ENCODE measurements at regions not wholly inside any gene's neighbourhood (a gene's known extent, or its start where the extent isn't known, plus 50 kb on each side); places are given as distances from the start of the nearest gene placed in this dataset.

DNA sequence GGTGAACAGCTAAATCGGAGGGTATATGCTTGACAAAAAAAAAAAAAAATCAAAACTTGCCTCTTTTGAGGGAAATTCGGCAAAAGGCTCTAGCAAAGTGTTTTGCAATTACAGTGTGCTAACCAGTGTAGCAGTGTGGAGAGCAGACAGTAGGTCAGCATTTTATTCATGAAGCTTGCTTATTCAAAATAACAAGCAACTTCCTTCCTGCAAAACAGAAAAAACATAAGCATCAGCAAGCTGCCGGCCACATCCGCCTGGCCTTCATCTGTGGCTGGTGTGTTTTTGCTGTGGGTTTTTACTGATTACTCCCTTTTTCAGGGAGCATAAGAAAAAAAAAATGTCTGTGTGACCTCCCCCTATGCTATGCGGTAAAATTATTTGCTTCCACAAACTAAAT, 434.1 kb downstream of the OCA2 start:
- Histone ChIP-seq H3K27me3 (ENCODE audit: control insufficient read depth, insufficient read depth, low read length) (no peaks in the 10 kb centered on the region), H3K36me3 (ENCODE audit: control insufficient read depth, insufficient read depth, low read length) (no peaks in the 10 kb centered on the region), H3K9ac (ENCODE audit: insufficient read depth, low read length) (no peak overlapping the region), H2AFZ (ENCODE audit: low read length) (no peak overlapping the region), H3K27ac (ENCODE audit: insufficient read depth, low read length) (no peak overlapping the region), H4K20me1 (ENCODE audit: control insufficient read depth, extremely low read depth, insufficient read depth, low read length) (no peaks in the 10 kb centered on the region), H3K4me2 (ENCODE audit: extremely low read depth, insufficient read depth, low read length) (no peak overlapping the region), H3K9me3 (ENCODE audit: control insufficient read depth, insufficient read depth, low read depth, low read length) (no peaks in the 10 kb centered on the region), H3K79me2 (ENCODE audit: control insufficient read depth, insufficient read depth, low read length) (no peaks in the 10 kb centered on the region), H3K4me3 (replicated peaks in 1 of 4; ENCODE audit: control extremely low read depth in 1 of 4, insufficient read depth in 1 of 4, low read depth in 3 of 4, low read length in 4 of 4) (no peak overlapping the region), H3K4me1 (ENCODE audit: control insufficient read depth, extremely low read depth, insufficient read depth, low read length) (no peaks in the 10 kb centered on the region)
- no peak for DNase-seq (ENCODE audit: low read depth in 2 of 2)
- TF ChIP-seq, protein P1, sequence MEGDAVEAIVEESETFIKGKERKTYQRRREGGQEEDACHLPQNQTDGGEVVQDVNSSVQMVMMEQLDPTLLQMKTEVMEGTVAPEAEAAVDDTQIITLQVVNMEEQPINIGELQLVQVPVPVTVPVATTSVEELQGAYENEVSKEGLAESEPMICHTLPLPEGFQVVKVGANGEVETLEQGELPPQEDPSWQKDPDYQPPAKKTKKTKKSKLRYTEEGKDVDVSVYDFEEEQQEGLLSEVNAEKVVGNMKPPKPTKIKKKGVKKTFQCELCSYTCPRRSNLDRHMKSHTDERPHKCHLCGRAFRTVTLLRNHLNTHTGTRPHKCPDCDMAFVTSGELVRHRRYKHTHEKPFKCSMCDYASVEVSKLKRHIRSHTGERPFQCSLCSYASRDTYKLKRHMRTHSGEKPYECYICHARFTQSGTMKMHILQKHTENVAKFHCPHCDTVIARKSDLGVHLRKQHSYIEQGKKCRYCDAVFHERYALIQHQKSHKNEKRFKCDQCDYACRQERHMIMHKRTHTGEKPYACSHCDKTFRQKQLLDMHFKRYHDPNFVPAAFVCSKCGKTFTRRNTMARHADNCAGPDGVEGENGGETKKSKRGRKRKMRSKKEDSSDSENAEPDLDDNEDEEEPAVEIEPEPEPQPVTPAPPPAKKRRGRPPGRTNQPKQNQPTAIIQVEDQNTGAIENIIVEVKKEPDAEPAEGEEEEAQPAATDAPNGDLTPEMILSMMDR (conservative IDR thresholded peaks at IDR 0.05 in 1 of 2, IDR thresholded peaks at IDR 0.05 in 1 of 2; ENCODE audit: low read depth in 1 of 2, low read length in 2 of 2) = no peak
- TF ChIP-seq EZH2 (IDR thresholded peaks at IDR 0.05; ENCODE audit: low read length, missing control alignments) = no peak

DNA sequence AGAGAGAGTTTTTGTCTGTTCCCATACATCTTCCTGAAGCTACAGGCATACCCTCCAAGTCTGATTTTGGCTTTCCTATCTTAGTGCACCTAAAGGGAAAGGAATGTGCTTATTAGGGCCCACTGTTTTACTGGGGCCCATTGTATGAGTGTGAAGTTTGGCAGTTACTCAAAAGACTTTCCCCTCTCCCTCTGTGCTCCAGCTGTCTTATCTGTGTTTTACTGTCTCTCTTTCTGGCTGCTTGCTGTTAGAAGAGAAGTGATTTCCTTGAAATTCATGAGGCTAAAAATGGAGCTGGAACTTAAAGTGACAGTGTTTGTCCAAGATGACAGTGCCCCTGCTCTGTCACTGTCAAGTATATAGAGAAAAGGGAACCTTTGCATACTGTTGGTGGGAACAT, 436.2 kb downstream of the OCA2 start:
- Histone ChIP-seq H3K36me3 (ENCODE audit: control insufficient read depth, insufficient read depth, low read length) (no peaks in the 10 kb centered on the region), H3K27ac (ENCODE audit: insufficient read depth, low read length) (no peak overlapping the region), H3K79me2 (ENCODE audit: control insufficient read depth, insufficient read depth, low read length) (no peaks in the 10 kb centered on the region), H3K9ac (ENCODE audit: insufficient read depth, low read length) (no peak overlapping the region), H4K20me1 (ENCODE audit: control insufficient read depth, extremely low read depth, insufficient read depth, low read length) (no peaks in the 10 kb centered on the region), H3K9me3 (ENCODE audit: control insufficient read depth, insufficient read depth, low read depth, low read length) (no peaks in the 10 kb centered on the region), H3K4me2 (ENCODE audit: extremely low read depth, insufficient read depth, low read length) (no peak overlapping the region), H2AFZ (ENCODE audit: low read length) (no peak overlapping the region), H3K4me3 (replicated peaks in 1 of 4; ENCODE audit: control extremely low read depth in 1 of 4, insufficient read depth in 1 of 4, low read depth in 3 of 4, low read length in 4 of 4) (no peak overlapping the region), H3K4me1 (ENCODE audit: control insufficient read depth, extremely low read depth, insufficient read depth, low read length) (no peaks in the 10 kb centered on the region), H3K27me3 (ENCODE audit: control insufficient read depth, insufficient read depth, low read length) (no peaks in the 10 kb centered on the region)
- TF ChIP-seq, protein P1 (conservative IDR thresholded peaks at IDR 0.05 in 1 of 2, IDR thresholded peaks at IDR 0.05 in 1 of 2; ENCODE audit: low read depth in 1 of 2, low read length in 2 of 2) = no peak
- TF ChIP-seq EZH2 (IDR thresholded peaks at IDR 0.05; ENCODE audit: low read length, missing control alignments) = no peak
- peak in 1 of 2 donors; percentile 35 for DNase-seq (ENCODE audit: low read depth in 2 of 2)

- H3K4me1 ChIP-seq (ENCODE audit: control insufficient read depth, extremely low read depth, insufficient read depth, low read length) = no peaks in the 10 kb centered on the region
- no peak overlapping the region for H3K9ac ChIP-seq (ENCODE audit: insufficient read depth, low read length)
- H3K4me3 ChIP-seq (replicated peaks in 1 of 4; ENCODE audit: control extremely low read depth in 1 of 4, insufficient read depth in 1 of 4, low read depth in 3 of 4, low read length in 4 of 4) = no peak overlapping the region
- DNase-seq (ENCODE audit: low read depth in 2 of 2) = peak in 1 of 2 donors; percentile 61
- H3K9me3 ChIP-seq (ENCODE audit: control insufficient read depth, insufficient read depth, low read depth, low read length) = no peaks in the 10 kb centered on the region
- H3K36me3 ChIP-seq (ENCODE audit: control insufficient read depth, insufficient read depth, low read length) = no peaks in the 10 kb centered on the region
- H4K20me1 ChIP-seq (ENCODE audit: control insufficient read depth, extremely low read depth, insufficient read depth, low read length) = no peaks in the 10 kb centered on the region
- no peaks in the 10 kb centered on the region for H3K79me2 ChIP-seq (ENCODE audit: control insufficient read depth, insufficient read depth, low read length)
- H3K4me2 ChIP-seq (ENCODE audit: extremely low read depth, insufficient read depth, low read length) = no peak overlapping the region
- no peak overlapping the region for H3K27ac ChIP-seq (ENCODE audit: insufficient read depth, low read length)
- TF ChIP-seq, protein P1 (conservative IDR thresholded peaks at IDR 0.05 in 1 of 2, IDR thresholded peaks at IDR 0.05 in 1 of 2; ENCODE audit: low read depth in 1 of 2, low read length in 2 of 2) = no peak
- TF ChIP-seq EZH2 (IDR thresholded peaks at IDR 0.05; ENCODE audit: low read length, missing control alignments) = no peak
- H3K27me3 ChIP-seq (ENCODE audit: control insufficient read depth, insufficient read depth, low read length) = no peaks in the 10 kb centered on the region
- no peak overlapping the region for H2AFZ ChIP-seq (ENCODE audit: low read length)
Measured at GRCh38 chr15:27660676-27661075, 438.4 kb downstream of the OCA2 start.

Measured in fibroblast of lung (primary cell).